GM06990 (cell line): ENCODE measurements at regions not wholly inside any gene's neighbourhood (a gene's known extent, or its start where the extent isn't known, plus 50 kb on each side); places are given as distances from the start of the nearest gene placed in this dataset.

Experiments used
- DNase-seq: peaks from one replicate; pipeline ENCODE4 v3.0.0-alpha.2; 2011; ENCODE audit not compliant: insufficient read length; ENCODE audit errors: extremely low read depth
- H3K27me3 ChIP-seq: replicated peaks from 2 replicates; pipeline ENCODE4 v1.6.0; 2011; ENCODE audit warnings: low read length; ENCODE audit not compliant: control insufficient read depth, insufficient read depth
- H3K36me3 ChIP-seq: 2 replicates; pipeline ENCODE4 v1.5.1; 2011; ENCODE audit warnings: low read length; ENCODE audit not compliant: control insufficient read depth, insufficient read depth
- H3K4me3 ChIP-seq: replicated peaks from 2 replicates; pipeline ENCODE4 v1.5.1; 2011; ENCODE audit warnings: low read depth, mild to moderate bottlenecking, control low read depth, low read length
- CTCF ChIP-seq: IDR thresholded peaks from 2 replicates; pipeline ENCODE4 v1.5.1; 2011; ENCODE audit warnings: low read length, control low read depth, mild to moderate bottlenecking, inconsistent platforms; ENCODE audit not compliant: insufficient read depth, poor library complexity, severe bottlenecking

GRCh38 chr2:4246364-4247131 lies 543.2 kb downstream of the DCDC2C start:
- Histone ChIP-seq H3K36me3 (no peaks in the 10 kb centered on the region), H3K4me3 (no peak overlapping the region), H3K27me3 (no peaks in the 10 kb centered on the region)
- TF ChIP-seq CTCF, result no peak
- DNase-seq, result no peak

GRCh38 chr2:4247791-4248190 lies 544.4 kb downstream of the DCDC2C start:
- Histone ChIP-seq H3K27me3 (no peaks in the 10 kb centered on the region), H3K4me3 (no peak overlapping the region), H3K36me3 (no peaks in the 10 kb centered on the region)
- no peak for TF ChIP-seq CTCF
- DNase-seq, result no peak

GRCh38 chr2:4255491-4255890 lies 552.1 kb downstream of the DCDC2C start:
- Histone ChIP-seq H3K4me3 (no peak overlapping the region), H3K36me3 (no peaks in the 10 kb centered on the region), H3K27me3 (no peaks in the 10 kb centered on the region)
- no peak for TF ChIP-seq CTCF
- no peak for DNase-seq

GRCh38 chr2:4256351-4256750 lies 553.0 kb downstream of the DCDC2C start:
- TF ChIP-seq CTCF, result no peak
- DNase-seq, result no peak
- H3K27me3 ChIP-seq, result no peaks in the 10 kb centered on the region
- H3K36me3 ChIP-seq, result no peaks in the 10 kb centered on the region
- H3K4me3 ChIP-seq, result no peak overlapping the region

GRCh38 chr2:4258563-4258962 lies 555.2 kb downstream of the DCDC2C start:
- no peak overlapping the region for H3K4me3 ChIP-seq
- H3K36me3 ChIP-seq, result no peaks in the 10 kb centered on the region
- no peaks in the 10 kb centered on the region for H3K27me3 ChIP-seq
- no peak for TF ChIP-seq CTCF
- no peak for DNase-seq

GRCh38 chr2:4265936-4266335 lies 562.6 kb downstream of the DCDC2C start:
- DNase-seq, result no peak
- H3K4me3 ChIP-seq, result no peak overlapping the region

More at GRCh38 chr2:4265936-4266335, 562.6 kb downstream of the DCDC2C start:
- Histone ChIP-seq H3K36me3 (no peaks in the 10 kb centered on the region), H3K27me3 (no peaks in the 10 kb centered on the region)
- TF ChIP-seq CTCF, result no peak
